ENCODE measurements at regions not wholly inside any gene's neighbourhood (a gene's known extent, or its start where the extent isn't known, plus 50 kb on each side); places are given as distances from the start of the nearest gene placed in this dataset.

- H3K4me3 ChIP-seq (ENCODE audit: low read length in 2 of 2): no peak overlapping the region
- H3K36me3 ChIP-seq (ENCODE audit: control insufficient read depth in 2 of 2, insufficient read depth in 2 of 2, low read length in 2 of 2): no peaks in the 10 kb centered on the region
- H3K9me3 ChIP-seq (ENCODE audit: control insufficient read depth in 2 of 2, low read length in 2 of 2): peaks cover 2 to 3% of the 10 kb centered on the region in 2 donors
- no peak overlapping the region for H3K27ac ChIP-seq (ENCODE audit: low read depth in 2 of 2, low read length in 2 of 2)
- no peaks in the 10 kb centered on the region for H3K27me3 ChIP-seq (ENCODE audit: control insufficient read depth in 2 of 2, insufficient read depth in 2 of 2, low read length in 2 of 2)
- H3K9ac ChIP-seq (ENCODE audit: low read depth in 1 of 2, low read length in 2 of 2): no peak overlapping the region
- H3K4me1 ChIP-seq (ENCODE audit: control insufficient read depth in 2 of 2, insufficient read depth in 2 of 2, low read length in 2 of 2): no peaks in the 10 kb centered on the region
Observed at GRCh38 chr2:40721595-40721994, 269.7 kb upstream of the SLC8A1 start.

DNA sequence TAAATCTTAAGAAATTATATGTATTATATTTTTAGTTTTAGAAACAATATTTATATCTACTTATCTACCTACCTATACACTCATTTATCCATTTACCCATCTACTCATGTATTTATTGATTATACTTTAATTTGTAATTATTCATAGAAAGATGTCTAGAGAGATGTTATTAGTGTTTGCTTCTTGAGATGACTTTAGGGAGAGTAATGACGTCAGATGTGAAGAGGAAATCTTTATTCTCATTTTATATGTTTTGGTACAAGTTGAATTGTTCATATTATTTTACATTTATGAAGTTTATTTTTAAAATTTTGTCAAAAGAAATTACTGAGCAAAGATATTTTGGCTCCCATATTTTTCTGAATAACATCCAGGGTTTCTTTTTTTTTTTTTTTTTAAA lies 271.3 kb upstream of the SLC8A1 start:
- Histone ChIP-seq H3K27ac (ENCODE audit: low read depth in 2 of 2, low read length in 2 of 2) (no peak overlapping the region), H3K9ac (ENCODE audit: low read depth in 1 of 2, low read length in 2 of 2) (no peak overlapping the region), H3K27me3 (ENCODE audit: control insufficient read depth in 2 of 2, insufficient read depth in 2 of 2, low read length in 2 of 2) (no peaks in the 10 kb centered on the region), H3K4me1 (ENCODE audit: control insufficient read depth in 2 of 2, insufficient read depth in 2 of 2, low read length in 2 of 2) (no peaks in the 10 kb centered on the region), H3K9me3 (ENCODE audit: control insufficient read depth in 2 of 2, low read length in 2 of 2) (peaks cover 2 to 3% of the 10 kb centered on the region in 2 donors), H3K4me3 (ENCODE audit: low read length in 2 of 2) (no peak overlapping the region), H3K36me3 (ENCODE audit: control insufficient read depth in 2 of 2, insufficient read depth in 2 of 2, low read length in 2 of 2) (no peaks in the 10 kb centered on the region)

DNA sequence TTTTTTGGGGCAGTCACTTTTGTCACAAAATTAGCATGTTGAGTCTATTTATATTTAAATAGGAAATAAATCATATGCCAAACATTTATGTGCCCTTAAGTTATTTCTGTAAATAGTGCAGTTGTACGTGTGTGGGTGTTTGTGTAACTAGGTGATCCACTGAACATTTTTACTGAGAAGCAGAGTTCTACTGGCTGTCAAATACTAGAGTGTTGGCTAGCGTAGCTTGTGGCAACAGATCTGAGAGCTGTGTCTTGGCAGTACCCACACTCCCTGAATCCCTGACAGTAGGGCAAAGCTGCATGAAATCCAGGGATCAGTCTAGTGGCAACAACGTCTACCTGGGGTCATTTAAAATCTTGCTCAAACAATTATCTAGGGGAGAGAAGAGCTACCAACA lies 273.1 kb upstream of the SLC8A1 start:
- H3K4me1 ChIP-seq (ENCODE audit: control insufficient read depth in 2 of 2, insufficient read depth in 2 of 2, low read length in 2 of 2): no peaks in the 10 kb centered on the region
- no peak overlapping the region for H3K27ac ChIP-seq (ENCODE audit: low read depth in 2 of 2, low read length in 2 of 2)
- no peaks in the 10 kb centered on the region for H3K36me3 ChIP-seq (ENCODE audit: control insufficient read depth in 2 of 2, insufficient read depth in 2 of 2, low read length in 2 of 2)
- H3K9ac ChIP-seq (ENCODE audit: low read depth in 1 of 2, low read length in 2 of 2): no peak overlapping the region
- H3K4me3 ChIP-seq (ENCODE audit: low read length in 2 of 2): no peak overlapping the region
- peaks cover 2 to 3% of the 10 kb centered on the region in 2 donors for H3K9me3 ChIP-seq (ENCODE audit: control insufficient read depth in 2 of 2, low read length in 2 of 2)
- no peaks in the 10 kb centered on the region for H3K27me3 ChIP-seq (ENCODE audit: control insufficient read depth in 2 of 2, insufficient read depth in 2 of 2, low read length in 2 of 2)

- H3K27ac ChIP-seq (ENCODE audit: low read depth in 2 of 2, low read length in 2 of 2): no peak overlapping the region
- H3K4me3 ChIP-seq (ENCODE audit: low read length in 2 of 2): no peak overlapping the region
- H3K36me3 ChIP-seq (ENCODE audit: control insufficient read depth in 2 of 2, insufficient read depth in 2 of 2, low read length in 2 of 2): no peaks in the 10 kb centered on the region
- no peaks in the 10 kb centered on the region for H3K27me3 ChIP-seq (ENCODE audit: control insufficient read depth in 2 of 2, insufficient read depth in 2 of 2, low read length in 2 of 2)
- H3K4me1 ChIP-seq (ENCODE audit: control insufficient read depth in 2 of 2, insufficient read depth in 2 of 2, low read length in 2 of 2): no peaks in the 10 kb centered on the region
- H3K9me3 ChIP-seq (ENCODE audit: control insufficient read depth in 2 of 2, low read length in 2 of 2): peaks cover 2 to 3% of the 10 kb centered on the region in 2 donors
- H3K9ac ChIP-seq (ENCODE audit: low read depth in 1 of 2, low read length in 2 of 2): no peak overlapping the region
Observed at GRCh38 chr2:40725950-40726349, 274.1 kb upstream of the SLC8A1 start.

DNA sequence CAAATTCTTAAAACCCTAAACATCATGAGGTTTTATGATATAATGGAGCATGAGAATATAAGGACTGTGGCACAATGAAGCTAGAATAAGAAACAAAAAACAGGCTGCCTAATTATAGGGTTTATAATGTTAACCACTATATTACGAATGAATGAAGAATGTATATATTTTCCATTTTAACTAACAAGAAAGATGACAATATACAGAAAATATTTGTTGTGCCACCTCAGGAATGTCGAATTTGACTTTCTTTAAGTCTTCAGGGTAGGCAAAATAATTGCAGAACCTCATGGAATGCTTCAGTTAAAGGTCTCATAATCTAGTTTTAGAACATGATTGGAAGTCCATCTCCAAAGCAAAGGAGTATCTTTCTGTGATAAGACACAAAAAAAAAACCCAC lies 282.9 kb upstream of the SLC8A1 start:
- H3K9ac ChIP-seq (ENCODE audit: low read depth in 1 of 2, low read length in 2 of 2): no peak overlapping the region
- H3K27me3 ChIP-seq (ENCODE audit: control insufficient read depth in 2 of 2, insufficient read depth in 2 of 2, low read length in 2 of 2): no peaks in the 10 kb centered on the region
- no peaks in the 10 kb centered on the region for H3K4me1 ChIP-seq (ENCODE audit: control insufficient read depth in 2 of 2, insufficient read depth in 2 of 2, low read length in 2 of 2)
- H3K4me3 ChIP-seq (ENCODE audit: low read length in 2 of 2): no peak overlapping the region
- H3K27ac ChIP-seq (ENCODE audit: low read depth in 2 of 2, low read length in 2 of 2): no peak overlapping the region
- H3K36me3 ChIP-seq (ENCODE audit: control insufficient read depth in 2 of 2, insufficient read depth in 2 of 2, low read length in 2 of 2): no peaks in the 10 kb centered on the region
- no peaks in the 10 kb centered on the region for H3K9me3 ChIP-seq (ENCODE audit: control insufficient read depth in 2 of 2, low read length in 2 of 2)

DNA sequence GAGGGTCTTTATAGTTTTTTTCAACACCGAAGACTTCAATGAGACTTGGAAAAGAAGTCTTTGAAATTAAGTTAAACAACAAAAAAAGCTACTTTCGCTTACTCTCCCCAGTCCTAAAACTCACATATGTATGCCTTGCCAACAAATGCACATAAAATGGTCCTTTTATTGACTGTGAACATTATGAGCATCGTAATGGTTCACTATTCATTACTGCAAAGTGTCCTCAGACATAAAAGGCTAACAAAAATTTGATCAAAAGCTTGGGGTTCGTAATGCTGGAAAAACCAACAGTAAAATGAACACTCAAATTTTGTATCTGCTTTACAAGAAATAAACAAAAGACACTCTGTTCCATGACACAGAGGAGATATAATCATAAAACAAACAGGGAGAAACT lies 285.3 kb upstream of the SLC8A1 start:
- Histone ChIP-seq H3K4me1 (ENCODE audit: control insufficient read depth in 2 of 2, insufficient read depth in 2 of 2, low read length in 2 of 2) (no peaks in the 10 kb centered on the region), H3K36me3 (ENCODE audit: control insufficient read depth in 2 of 2, insufficient read depth in 2 of 2, low read length in 2 of 2) (no peaks in the 10 kb centered on the region), H3K9me3 (ENCODE audit: control insufficient read depth in 2 of 2, low read length in 2 of 2) (no peaks in the 10 kb centered on the region)

GRCh38 chr2:40740419-40740818 lies 288.5 kb upstream of the SLC8A1 start:
- Histone ChIP-seq H3K9me3 (ENCODE audit: control insufficient read depth in 2 of 2, low read length in 2 of 2) (no peaks in the 10 kb centered on the region), H3K36me3 (ENCODE audit: control insufficient read depth in 2 of 2, insufficient read depth in 2 of 2, low read length in 2 of 2) (no peaks in the 10 kb centered on the region), H3K27ac (ENCODE audit: low read depth in 2 of 2, low read length in 2 of 2) (no peak overlapping the region), H3K4me1 (ENCODE audit: control insufficient read depth in 2 of 2, insufficient read depth in 2 of 2, low read length in 2 of 2) (no peaks in the 10 kb centered on the region), H3K27me3 (ENCODE audit: control insufficient read depth in 2 of 2, insufficient read depth in 2 of 2, low read length in 2 of 2) (no peaks in the 10 kb centered on the region), H3K4me3 (ENCODE audit: low read length in 2 of 2) (no peak overlapping the region), H3K9ac (ENCODE audit: low read depth in 1 of 2, low read length in 2 of 2) (no peak overlapping the region)

More for the DNA sequence above, 285.3 kb upstream of the SLC8A1 start:
- H3K27ac ChIP-seq (ENCODE audit: low read depth in 2 of 2, low read length in 2 of 2): no peak overlapping the region
- H3K4me3 ChIP-seq (ENCODE audit: low read length in 2 of 2): no peak overlapping the region
- no peaks in the 10 kb centered on the region for H3K27me3 ChIP-seq (ENCODE audit: control insufficient read depth in 2 of 2, insufficient read depth in 2 of 2, low read length in 2 of 2)
- no peak overlapping the region for H3K9ac ChIP-seq (ENCODE audit: low read depth in 1 of 2, low read length in 2 of 2)

GRCh38 chr2:40741532-40741931 lies 289.6 kb upstream of the SLC8A1 start:
- Histone ChIP-seq H3K4me3 (ENCODE audit: low read length in 2 of 2) (no peak overlapping the region), H3K27ac (ENCODE audit: low read depth in 2 of 2, low read length in 2 of 2) (no peak overlapping the region), H3K4me1 (ENCODE audit: control insufficient read depth in 2 of 2, insufficient read depth in 2 of 2, low read length in 2 of 2) (no peaks in the 10 kb centered on the region), H3K9ac (ENCODE audit: low read depth in 1 of 2, low read length in 2 of 2) (no peak overlapping the region), H3K27me3 (ENCODE audit: control insufficient read depth in 2 of 2, insufficient read depth in 2 of 2, low read length in 2 of 2) (no peaks in the 10 kb centered on the region), H3K36me3 (ENCODE audit: control insufficient read depth in 2 of 2, insufficient read depth in 2 of 2, low read length in 2 of 2) (no peaks in the 10 kb centered on the region), H3K9me3 (ENCODE audit: control insufficient read depth in 2 of 2, low read length in 2 of 2) (no peaks in the 10 kb centered on the region)

GRCh38 chr2:40746191-40746590 lies 294.3 kb upstream of the SLC8A1 start:
- no peaks in the 10 kb centered on the region for H3K36me3 ChIP-seq (ENCODE audit: control insufficient read depth in 2 of 2, insufficient read depth in 2 of 2, low read length in 2 of 2)
- no peaks in the 10 kb centered on the region for H3K9me3 ChIP-seq (ENCODE audit: control insufficient read depth in 2 of 2, low read length in 2 of 2)
- H3K9ac ChIP-seq (ENCODE audit: low read depth in 1 of 2, low read length in 2 of 2): no peak overlapping the region
- no peak overlapping the region for H3K27ac ChIP-seq (ENCODE audit: low read depth in 2 of 2, low read length in 2 of 2)
- H3K27me3 ChIP-seq (ENCODE audit: control insufficient read depth in 2 of 2, insufficient read depth in 2 of 2, low read length in 2 of 2): no peaks in the 10 kb centered on the region
- H3K4me1 ChIP-seq (ENCODE audit: control insufficient read depth in 2 of 2, insufficient read depth in 2 of 2, low read length in 2 of 2): no peaks in the 10 kb centered on the region
- H3K4me3 ChIP-seq (ENCODE audit: low read length in 2 of 2): no peak overlapping the region

GRCh38 chr2:40751981-40752380 lies 300.1 kb upstream of the SLC8A1 start:
- Histone ChIP-seq H3K36me3 (ENCODE audit: control insufficient read depth in 2 of 2, insufficient read depth in 2 of 2, low read length in 2 of 2) (no peaks in the 10 kb centered on the region), H3K4me3 (ENCODE audit: low read length in 2 of 2) (no peak overlapping the region), H3K9ac (ENCODE audit: low read depth in 1 of 2, low read length in 2 of 2) (no peak overlapping the region), H3K27ac (ENCODE audit: low read depth in 2 of 2, low read length in 2 of 2) (no peak overlapping the region), H3K9me3 (ENCODE audit: control insufficient read depth in 2 of 2, low read length in 2 of 2) (peaks cover 0 to 3% of the 10 kb centered on the region in 2 donors), H3K4me1 (ENCODE audit: control insufficient read depth in 2 of 2, insufficient read depth in 2 of 2, low read length in 2 of 2) (no peaks in the 10 kb centered on the region), H3K27me3 (ENCODE audit: control insufficient read depth in 2 of 2, insufficient read depth in 2 of 2, low read length in 2 of 2) (no peaks in the 10 kb centered on the region)

- H3K9me3 ChIP-seq (ENCODE audit: control insufficient read depth in 2 of 2, low read length in 2 of 2): peaks cover 0 to 3% of the 10 kb centered on the region in 2 donors
- no peak overlapping the region for H3K27ac ChIP-seq (ENCODE audit: low read depth in 2 of 2, low read length in 2 of 2)
- H3K27me3 ChIP-seq (ENCODE audit: control insufficient read depth in 2 of 2, insufficient read depth in 2 of 2, low read length in 2 of 2): no peaks in the 10 kb centered on the region
- no peaks in the 10 kb centered on the region for H3K4me1 ChIP-seq (ENCODE audit: control insufficient read depth in 2 of 2, insufficient read depth in 2 of 2, low read length in 2 of 2)
- H3K36me3 ChIP-seq (ENCODE audit: control insufficient read depth in 2 of 2, insufficient read depth in 2 of 2, low read length in 2 of 2): no peaks in the 10 kb centered on the region
- no peak overlapping the region for H3K9ac ChIP-seq (ENCODE audit: low read depth in 1 of 2, low read length in 2 of 2)
- no peak overlapping the region for H3K4me3 ChIP-seq (ENCODE audit: low read length in 2 of 2)
Observed at GRCh38 chr2:40752796-40753195, 300.9 kb upstream of the SLC8A1 start.

Data from mucosa of rectum (tissue), 2 donors.